HG03571 (cell line): ENCODE measurements at regions not wholly inside any gene's neighbourhood (a gene's known extent, or its start where the extent isn't known, plus 50 kb on each side); places are given as distances from the start of the nearest gene placed in this dataset.

ENCODE experiments used
- ATAC-seq: cut with Tn5 transposase; IDR thresholded peaks from one replicate; pipeline ENCODE4 v1.9.1; 2021; ENCODE audit not compliant: unreplicated experiment

- no peak for ATAC-seq
Observed at GRCh38 chr2:235384624-235385023, 109.2 kb upstream of the AGAP1 start.

GRCh38 chr2:235389626-235390025 lies 104.2 kb upstream of the AGAP1 start:
- no peak for ATAC-seq

- peak; percentile 90 for ATAC-seq
Observed at GRCh38 chr2:235390108-235390815, 103.6 kb upstream of the AGAP1 start.

GRCh38 chr2:235390816-235391194 lies 103.0 kb upstream of the AGAP1 start:
- no peak for ATAC-seq

GRCh38 chr2:235391921-235392615 lies 101.8 kb upstream of the AGAP1 start:
- ATAC-seq, result no peak

- ATAC-seq, result no peak
Observed at GRCh38 chr2:235394278-235394828, 99.5 kb upstream of the AGAP1 start.

- ATAC-seq, result no peak
Observed at GRCh38 chr2:235396071-235396846, 97.6 kb upstream of the AGAP1 start.

- ATAC-seq, result no peak
Observed at GRCh38 chr2:235398321-235398720, 95.5 kb upstream of the AGAP1 start.

GRCh38 chr2:235399895-235400294 lies 93.9 kb upstream of the AGAP1 start:
- no peak for ATAC-seq

- ATAC-seq, result no peak
Observed at GRCh38 chr2:235402422-235402821, 91.4 kb upstream of the AGAP1 start.

- no peak for ATAC-seq
Observed at GRCh38 chr2:235405612-235406361, 88.1 kb upstream of the AGAP1 start.

- no peak for ATAC-seq
Observed at GRCh38 chr2:235406430-235406829, 87.4 kb upstream of the AGAP1 start.

- ATAC-seq, result no peak
Observed at GRCh38 chr2:235411905-235412485, 81.8 kb upstream of the AGAP1 start.

- no peak for ATAC-seq
Observed at GRCh38 chr2:235413064-235413463, 80.8 kb upstream of the AGAP1 start.

GRCh38 chr2:235414422-235414821 lies 79.4 kb upstream of the AGAP1 start:
- ATAC-seq, result no peak

GRCh38 chr2:235416858-235417499 lies 76.9 kb upstream of the AGAP1 start:
- no peak for ATAC-seq

GRCh38 chr2:235418918-235419317 lies 74.9 kb upstream of the AGAP1 start:
- no peak for ATAC-seq

GRCh38 chr2:235419996-235420395 lies 73.8 kb upstream of the AGAP1 start:
- no peak for ATAC-seq

GRCh38 chr2:235421618-235422017 lies 72.2 kb upstream of the AGAP1 start:
- ATAC-seq, result no peak
